Gastrocnemius medialis (tissue), 4 donors: ENCODE measurements at regions not wholly inside any gene's neighbourhood (a gene's known extent, or its start where the extent isn't known, plus 50 kb on each side); places are given as distances from the start of the nearest gene placed in this dataset.

Source experiments
- ATAC-seq, 2 donors: fragments of 150-250 bp; one replicate each; pipeline ENCODE4 v1.9.1; 2016
- DNase-seq, 2 donors: peaks; one replicate each; pipeline ENCODE4 v3.0.0-alpha.2; 2019
- H3K27ac ChIP-seq, 4 donors: fragments of 200-600 bp; sonication (generic); 1 replicate in 1 of 4; 2 replicates in 3 of 4; pipeline ENCODE4 v1.5.1; 2016 to 2018; ENCODE audit warnings: mild to moderate bottlenecking in 2 of 4, moderate library complexity in 1 of 4
- H3K27me3 ChIP-seq, 3 donors: fragments of 200-600 bp; sonication (generic) in 2 of 3; 1 replicate in 1 of 3; 2 replicates in 2 of 3; pipeline versions ENCODE4 v1.5.1 to v1.6.0; 2016 to 2019; ENCODE audit warnings: mild to moderate bottlenecking in 1 of 3, moderate library complexity in 1 of 3
- H3K36me3 ChIP-seq, 2 donors: fragments of 200-600 bp; sonication (generic) in 1 of 2; one replicate each; pipeline ENCODE4 v1.5.1; 2017 to 2018
- H3K4me1 ChIP-seq, 2 donors: fragments of 200-600 bp; sonication (generic) in 1 of 2; one replicate each; pipeline ENCODE4 v1.5.1; 2016 to 2017; ENCODE audit warnings: mild to moderate bottlenecking in 2 of 2
- H3K4me3 ChIP-seq, 4 donors: fragments of 200-600 bp; sonication (generic) in 3 of 4; 1 replicate in 1 of 4; 2 replicates in 3 of 4; pipeline ENCODE4 v1.5.1; 2016 to 2019; ENCODE audit warnings: mild to moderate bottlenecking in 2 of 4
- H3K9me3 ChIP-seq, 3 donors: fragments of 200-600 bp; sonication (generic) in 2 of 3; 1 replicate in 1 of 3; 2 replicates in 2 of 3; pipeline ENCODE4 v1.5.1; 2016 to 2019
- POLR2A ChIP-seq, 2 donors: fragments of 450-650 bp; IDR thresholded peaks; one replicate each; pipeline ENCODE4 v1.6.1; 2017; ENCODE audit warnings: antibody characterized with exemption in 2 of 2, mild to moderate bottlenecking in 2 of 2, moderate library complexity in 2 of 2
- in situ Hi-C, 4 donors: fragments of 200-750 bp; cut with MboI; loops; one replicate each; pipeline versions ENCODE4 v1.15.0 to v1.8.0; 2017; ENCODE audit warnings: low sequenced_read_pairs in 4 of 4
- intact Hi-C: fragments of 100-400 bp; cut with DNase I; formaldehyde crosslinking; loops from one replicate; pipeline ENCODE4 v1.15.1; 2023; ENCODE audit warnings: low total_unique reads
- TF ChIP-seq, protein P1 (sequence below), 5 experiments: fragments of 450-650 bp in 3 of 5; fragments of 200-600 bp in 2 of 5; sonication (generic) in 2 of 5; IDR thresholded peaks in 4 of 5; conservative IDR thresholded peaks in 1 of 5; 1 replicate in 4 of 5; 2 replicates in 1 of 5; pipeline ENCODE4 v1.5.1; 2016 to 2019; ENCODE audit warnings: antibody characterized with exemption in 5 of 5, mild to moderate bottlenecking in 3 of 5, moderate library complexity in 3 of 5

DNA sequence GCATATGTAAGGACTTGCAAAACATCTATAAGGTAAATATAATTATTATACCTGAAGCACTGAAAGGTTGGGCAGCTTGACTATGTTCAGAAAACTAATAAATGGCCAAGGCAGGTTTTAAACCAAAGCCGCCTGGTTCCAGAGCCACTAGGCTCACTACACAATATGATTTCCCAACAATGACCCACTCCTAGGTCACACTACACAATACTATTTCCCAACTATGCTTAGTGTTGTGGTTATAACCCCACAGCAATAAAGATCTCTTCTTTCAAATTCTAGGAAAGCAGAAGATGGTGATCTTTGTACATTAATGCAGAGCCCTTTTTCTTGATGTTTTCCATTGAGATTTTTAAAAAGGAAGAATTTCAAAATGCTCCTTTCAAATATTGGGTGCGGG lies 180.4 kb downstream of the CYRIA start:
- no peaks in the 10 kb centered on the region for H3K27me3 ChIP-seq
- no peaks in the 10 kb centered on the region for H3K36me3 ChIP-seq
- H3K27ac ChIP-seq = no peak overlapping the region
- TF ChIP-seq, protein P1, sequence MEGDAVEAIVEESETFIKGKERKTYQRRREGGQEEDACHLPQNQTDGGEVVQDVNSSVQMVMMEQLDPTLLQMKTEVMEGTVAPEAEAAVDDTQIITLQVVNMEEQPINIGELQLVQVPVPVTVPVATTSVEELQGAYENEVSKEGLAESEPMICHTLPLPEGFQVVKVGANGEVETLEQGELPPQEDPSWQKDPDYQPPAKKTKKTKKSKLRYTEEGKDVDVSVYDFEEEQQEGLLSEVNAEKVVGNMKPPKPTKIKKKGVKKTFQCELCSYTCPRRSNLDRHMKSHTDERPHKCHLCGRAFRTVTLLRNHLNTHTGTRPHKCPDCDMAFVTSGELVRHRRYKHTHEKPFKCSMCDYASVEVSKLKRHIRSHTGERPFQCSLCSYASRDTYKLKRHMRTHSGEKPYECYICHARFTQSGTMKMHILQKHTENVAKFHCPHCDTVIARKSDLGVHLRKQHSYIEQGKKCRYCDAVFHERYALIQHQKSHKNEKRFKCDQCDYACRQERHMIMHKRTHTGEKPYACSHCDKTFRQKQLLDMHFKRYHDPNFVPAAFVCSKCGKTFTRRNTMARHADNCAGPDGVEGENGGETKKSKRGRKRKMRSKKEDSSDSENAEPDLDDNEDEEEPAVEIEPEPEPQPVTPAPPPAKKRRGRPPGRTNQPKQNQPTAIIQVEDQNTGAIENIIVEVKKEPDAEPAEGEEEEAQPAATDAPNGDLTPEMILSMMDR (IDR thresholded peaks at IDR 0.05 in 4 of 5, conservative IDR thresholded peaks at IDR 0.05 in 1 of 5) = no peak
- no peak for TF ChIP-seq POLR2A (IDR thresholded peaks at IDR 0.05)
- no peak for DNase-seq
- no peaks in the 10 kb centered on the region for H3K4me1 ChIP-seq
- ATAC-seq = no peak
- in situ Hi-C loops = loop anchor here in 2 of 4 donors (10.0 to 25.0 kb wide), 2 partner anchors 548 to 850 kb away; partner anchors contain the start of gene MYCN (in 1 of the 2)
- H3K9me3 ChIP-seq = no peaks in the 10 kb centered on the region
- no peak overlapping the region for H3K4me3 ChIP-seq
- intact Hi-C loops = no loop called here

DNA sequence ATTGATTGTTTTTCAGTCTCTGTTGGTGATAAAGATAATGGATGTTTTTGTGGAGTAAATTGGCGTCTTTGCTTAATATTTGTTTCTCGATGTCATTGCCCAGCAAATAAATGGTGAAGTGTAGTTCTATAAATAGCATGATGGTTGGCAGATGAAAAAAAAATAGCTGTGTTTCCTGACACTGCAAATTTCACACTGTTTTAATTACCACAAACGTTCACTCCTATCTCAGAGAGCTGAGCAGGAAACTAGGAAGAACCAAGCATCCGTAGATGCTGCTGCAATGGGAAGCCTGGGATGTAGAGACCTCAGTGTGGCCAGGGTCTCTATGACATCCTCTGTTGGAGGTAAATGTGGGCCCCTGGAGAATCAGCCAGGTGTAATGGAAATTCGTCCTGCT lies 183.2 kb downstream of the CYRIA start:
- TF ChIP-seq, protein P1 (IDR thresholded peaks at IDR 0.05 in 4 of 5, conservative IDR thresholded peaks at IDR 0.05 in 1 of 5) = no peak
- TF ChIP-seq POLR2A (IDR thresholded peaks at IDR 0.05) = no peak
- DNase-seq (no peak), ATAC-seq (no peak)
- in situ Hi-C loops (loop anchor here in 2 of 4 donors (10.0 to 25.0 kb wide), 2 partner anchors 545 to 848 kb away; partner anchors contain the start of gene MYCN (in 1 of the 2)), intact Hi-C loops (no loop called here)
- H3K27ac ChIP-seq = no peak overlapping the region
- H3K27me3 ChIP-seq = no peaks in the 10 kb centered on the region
- H3K9me3 ChIP-seq = no peaks in the 10 kb centered on the region
- H3K36me3 ChIP-seq = no peaks in the 10 kb centered on the region
- H3K4me3 ChIP-seq = no peak overlapping the region
- H3K4me1 ChIP-seq = no peaks in the 10 kb centered on the region

DNA sequence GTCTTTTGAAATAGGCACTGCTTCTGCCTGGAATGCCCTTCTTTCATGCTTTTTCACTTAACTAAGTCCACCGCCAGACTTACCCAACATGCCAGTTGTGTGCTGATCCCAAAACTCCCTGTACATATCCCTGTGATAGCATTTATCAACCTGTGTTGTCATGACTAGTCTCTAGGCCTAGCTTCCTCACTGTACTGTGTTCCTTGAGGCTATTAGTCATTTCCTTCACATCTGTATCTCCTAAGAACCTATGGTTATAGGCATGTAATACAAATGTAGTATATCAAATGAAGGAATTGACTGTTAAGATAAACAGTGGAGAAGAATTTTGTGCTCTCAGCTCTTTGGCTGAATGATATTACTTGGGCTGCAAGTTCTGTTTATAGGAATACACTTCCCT lies 184.3 kb downstream of the CYRIA start:
- TF ChIP-seq, protein P1 (IDR thresholded peaks at IDR 0.05 in 4 of 5, conservative IDR thresholded peaks at IDR 0.05 in 1 of 5) = no peak
- no peak for TF ChIP-seq POLR2A (IDR thresholded peaks at IDR 0.05)
- intact Hi-C loops = no loop called here
- ATAC-seq = no peak

DNA sequence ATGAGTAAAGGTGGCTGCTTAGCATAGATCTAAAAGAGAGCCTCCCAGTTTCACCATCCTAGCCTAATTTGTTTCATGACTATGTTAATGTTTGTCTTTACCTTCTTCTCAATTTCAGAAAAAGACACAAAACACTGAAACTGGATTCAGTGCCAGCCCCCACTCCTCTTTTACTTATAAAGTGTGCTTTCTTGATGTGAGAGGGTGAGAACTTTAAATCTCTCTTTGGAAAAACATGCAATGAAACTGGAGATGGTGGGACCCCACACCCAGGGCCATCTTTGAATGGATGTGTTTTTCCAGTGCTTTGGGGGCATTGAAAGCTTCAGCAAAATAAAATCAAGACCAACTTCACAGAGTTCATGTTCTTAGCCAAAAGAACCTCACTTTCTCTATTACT lies 185.9 kb downstream of the CYRIA start:
- ATAC-seq (no peak), DNase-seq (no peak)
- no peaks in the 10 kb centered on the region for H3K36me3 ChIP-seq
- H3K27me3 ChIP-seq = no peaks in the 10 kb centered on the region
- no peak overlapping the region for H3K4me3 ChIP-seq
- H3K9me3 ChIP-seq = no peaks in the 10 kb centered on the region
- intact Hi-C loops = no loop called here
- in situ Hi-C loops = loop anchor here in 2 of 4 donors (10.0 to 25.0 kb wide), 2 partner anchors 542 to 845 kb away; partner anchors contain the start of gene MYCN (in 1 of the 2)
- no peak for TF ChIP-seq POLR2A (IDR thresholded peaks at IDR 0.05)
- TF ChIP-seq, protein P1 (IDR thresholded peaks at IDR 0.05 in 4 of 5, conservative IDR thresholded peaks at IDR 0.05 in 1 of 5) = no peak
- no peak overlapping the region for H3K27ac ChIP-seq
- no peaks in the 10 kb centered on the region for H3K4me1 ChIP-seq

More for the DNA sequence above, 184.3 kb downstream of the CYRIA start:
- no peak overlapping the region for H3K27ac ChIP-seq
- H3K4me3 ChIP-seq = no peak overlapping the region
- no peak for DNase-seq
- no peaks in the 10 kb centered on the region for H3K4me1 ChIP-seq
- no peaks in the 10 kb centered on the region for H3K9me3 ChIP-seq
- no peaks in the 10 kb centered on the region for H3K36me3 ChIP-seq
- H3K27me3 ChIP-seq = no peaks in the 10 kb centered on the region
- in situ Hi-C loops = loop anchor here in 2 of 4 donors (10.0 to 25.0 kb wide), 2 partner anchors 544 to 847 kb away; partner anchors contain the start of gene MYCN (in 1 of the 2)
